SJSA1 (cell line): ENCODE measurements at regions not wholly inside any gene's neighbourhood (a gene's known extent, or its start where the extent isn't known, plus 50 kb on each side); places are given as distances from the start of the nearest gene placed in this dataset.

ENCODE experiments used
- DNase-seq, 2 experiments: peaks; one replicate each; pipeline ENCODE4 v3.0.0-alpha.2; 2015 to 2020; ENCODE audit warnings: low spot score in 2 of 2, low read depth in 1 of 2
- H3K27ac ChIP-seq: fragments of 250-450 bp; sonication (Bioruptor Pico); 2 replicates; pipeline ENCODE4 v1.5.1; 2020; ENCODE audit warnings: mild to moderate bottlenecking, moderate library complexity
- H3K27me3 ChIP-seq: fragments of 250-450 bp; sonication (Bioruptor Pico); replicated peaks from 2 replicates; pipeline ENCODE4 v1.5.1; 2020; ENCODE audit warnings: mild to moderate bottlenecking, moderate library complexity
- H3K36me3 ChIP-seq: fragments of 250-450 bp; sonication (Bioruptor Pico); 2 replicates; pipeline ENCODE4 v1.5.1; 2020; ENCODE audit warnings: mild to moderate bottlenecking
- H3K4me1 ChIP-seq: fragments of 250-450 bp; sonication (Bioruptor Pico); replicated peaks from 2 replicates; pipeline ENCODE4 v1.6.1; 2021; ENCODE audit warnings: mild to moderate bottlenecking
- H3K4me3 ChIP-seq: fragments of 250-450 bp; sonication (Bioruptor Pico); 2 replicates; pipeline ENCODE4 v1.5.1; 2020; ENCODE audit warnings: mild to moderate bottlenecking
- H3K9me3 ChIP-seq: fragments of 250-450 bp; sonication (Bioruptor Pico); replicated peaks from 2 replicates; pipeline ENCODE4 v1.5.1; 2020; ENCODE audit warnings: mild to moderate bottlenecking

GRCh38 chr4:180706766-180707165 is 1536.4 kb upstream of the TENM3 start:
- H3K27me3 ChIP-seq, result no peaks in the 10 kb centered on the region
- H3K9me3 ChIP-seq, result 0 out of 2 replicates have a peak, but pooled peaks cover 3% of the 10 kb centered on the region
- no peak overlapping the region for H3K27ac ChIP-seq
- peak in 1 of 2 experiments; percentile 14 for DNase-seq
- H3K36me3 ChIP-seq, result no peaks in the 10 kb centered on the region
- H3K4me3 ChIP-seq, result no peak overlapping the region
- peaks cover 27% of the 10 kb centered on the region for H3K4me1 ChIP-seq

GRCh38 chr4:180710628-180711337 is 1532.4 kb upstream of the TENM3 start:
- peak in 1 of 2 experiments; percentile 63 for DNase-seq
- Histone ChIP-seq H3K27ac (peak overlapping the region; percentile 77), H3K4me3 (no peak overlapping the region), H3K36me3 (no peaks in the 10 kb centered on the region), H3K27me3 (no peaks in the 10 kb centered on the region), H3K4me1 (peaks cover 19% of the 10 kb centered on the region), H3K9me3 (0 out of 2 replicates have a peak, but pooled peaks cover 3% of the 10 kb centered on the region)

GRCh38 chr4:180717451-180718033 is 1525.7 kb upstream of the TENM3 start:
- Histone ChIP-seq H3K27ac (no peak overlapping the region), H3K27me3 (no peaks in the 10 kb centered on the region), H3K9me3 (no peaks in the 10 kb centered on the region), H3K4me1 (no peaks in the 10 kb centered on the region), H3K4me3 (no peak overlapping the region), H3K36me3 (no peaks in the 10 kb centered on the region)
- DNase-seq, result no peak

GRCh38 chr4:180721356-180721755 is 1521.8 kb upstream of the TENM3 start:
- no peak for DNase-seq

GRCh38 chr4:180726611-180727010 is 1516.6 kb upstream of the TENM3 start:
- H3K9me3 ChIP-seq, result no peaks in the 10 kb centered on the region
- no peak overlapping the region for H3K27ac ChIP-seq
- no peak overlapping the region for H3K4me3 ChIP-seq
- H3K36me3 ChIP-seq, result no peaks in the 10 kb centered on the region
- H3K27me3 ChIP-seq, result no peaks in the 10 kb centered on the region
- DNase-seq, result no peak
- H3K4me1 ChIP-seq, result no peaks in the 10 kb centered on the region

More at GRCh38 chr4:180721356-180721755, 1521.8 kb upstream of the TENM3 start:
- Histone ChIP-seq H3K4me3 (no peak overlapping the region), H3K4me1 (no peaks in the 10 kb centered on the region), H3K9me3 (no peaks in the 10 kb centered on the region), H3K27ac (no peak overlapping the region), H3K36me3 (no peaks in the 10 kb centered on the region), H3K27me3 (no peaks in the 10 kb centered on the region)

- H3K9me3 ChIP-seq, result no peaks in the 10 kb centered on the region
- no peak overlapping the region for H3K27ac ChIP-seq
- DNase-seq, result no peak
- no peaks in the 10 kb centered on the region for H3K4me1 ChIP-seq
- no peaks in the 10 kb centered on the region for H3K36me3 ChIP-seq
- H3K4me3 ChIP-seq, result no peak overlapping the region
- no peaks in the 10 kb centered on the region for H3K27me3 ChIP-seq
Measured at GRCh38 chr4:180727478-180727877, 1515.7 kb upstream of the TENM3 start.

- Histone ChIP-seq H3K4me1 (no peaks in the 10 kb centered on the region), H3K9me3 (no peaks in the 10 kb centered on the region), H3K4me3 (no peak overlapping the region), H3K36me3 (no peaks in the 10 kb centered on the region), H3K27ac (no peak overlapping the region), H3K27me3 (no peaks in the 10 kb centered on the region)
- DNase-seq, result no peak
Measured at GRCh38 chr4:180734753-180735432, 1508.3 kb upstream of the TENM3 start.

GRCh38 chr4:180741703-180742102 is 1501.5 kb upstream of the TENM3 start:
- Histone ChIP-seq H3K27me3 (0 out of 2 replicates have a peak, but pooled peaks cover 5% of the 10 kb centered on the region), H3K36me3 (no peaks in the 10 kb centered on the region), H3K27ac (no peak overlapping the region), H3K4me3 (no peak overlapping the region), H3K9me3 (no peaks in the 10 kb centered on the region), H3K4me1 (no peaks in the 10 kb centered on the region)
- no peak for DNase-seq

GRCh38 chr4:180745019-180745418 is 1498.2 kb upstream of the TENM3 start:
- Histone ChIP-seq H3K27ac (no peak overlapping the region), H3K27me3 (0 out of 2 replicates have a peak, but pooled peaks cover 5% of the 10 kb centered on the region), H3K4me3 (no peak overlapping the region), H3K4me1 (no peaks in the 10 kb centered on the region), H3K9me3 (no peaks in the 10 kb centered on the region), H3K36me3 (no peaks in the 10 kb centered on the region)
- no peak for DNase-seq

GRCh38 chr4:180751009-180751408 is 1492.2 kb upstream of the TENM3 start:
- Histone ChIP-seq H3K4me1 (no peaks in the 10 kb centered on the region), H3K4me3 (no peak overlapping the region), H3K36me3 (no peaks in the 10 kb centered on the region), H3K27ac (no peak overlapping the region), H3K27me3 (no peaks in the 10 kb centered on the region), H3K9me3 (no peaks in the 10 kb centered on the region)
- no peak for DNase-seq

- Histone ChIP-seq H3K4me3 (no peak overlapping the region), H3K27me3 (no peaks in the 10 kb centered on the region), H3K36me3 (no peaks in the 10 kb centered on the region), H3K4me1 (no peaks in the 10 kb centered on the region), H3K9me3 (no peaks in the 10 kb centered on the region), H3K27ac (no peak overlapping the region)
- DNase-seq, result no peak
Measured at GRCh38 chr4:180757927-180758326, 1485.3 kb upstream of the TENM3 start.

- Histone ChIP-seq H3K4me3 (no peak overlapping the region), H3K36me3 (no peaks in the 10 kb centered on the region), H3K4me1 (no peaks in the 10 kb centered on the region), H3K9me3 (no peaks in the 10 kb centered on the region), H3K27me3 (no peaks in the 10 kb centered on the region), H3K27ac (no peak overlapping the region)
- no peak for DNase-seq
Measured at GRCh38 chr4:180766045-180766444, 1477.2 kb upstream of the TENM3 start.

- H3K4me3 ChIP-seq, result no peak overlapping the region
- H3K9me3 ChIP-seq, result no peaks in the 10 kb centered on the region
- DNase-seq, result no peak
- H3K36me3 ChIP-seq, result no peaks in the 10 kb centered on the region
- no peaks in the 10 kb centered on the region for H3K27me3 ChIP-seq
- H3K27ac ChIP-seq, result no peak overlapping the region
- H3K4me1 ChIP-seq, result no peaks in the 10 kb centered on the region
Measured at GRCh38 chr4:180766944-180767729, 1476.1 kb upstream of the TENM3 start.
